NCI-H128 (cell line): ENCODE measurements at regions not wholly inside any gene's neighbourhood (a gene's known extent, or its start where the extent isn't known, plus 50 kb on each side); places are given as distances from the start of the nearest gene placed in this dataset.

Experiments used
- DNase-seq: peaks from one replicate; lab custom pipeline; 2025; ENCODE audit not compliant: unreplicated experiment; lab: John Stamatoyannopoulos, UW

DNA sequence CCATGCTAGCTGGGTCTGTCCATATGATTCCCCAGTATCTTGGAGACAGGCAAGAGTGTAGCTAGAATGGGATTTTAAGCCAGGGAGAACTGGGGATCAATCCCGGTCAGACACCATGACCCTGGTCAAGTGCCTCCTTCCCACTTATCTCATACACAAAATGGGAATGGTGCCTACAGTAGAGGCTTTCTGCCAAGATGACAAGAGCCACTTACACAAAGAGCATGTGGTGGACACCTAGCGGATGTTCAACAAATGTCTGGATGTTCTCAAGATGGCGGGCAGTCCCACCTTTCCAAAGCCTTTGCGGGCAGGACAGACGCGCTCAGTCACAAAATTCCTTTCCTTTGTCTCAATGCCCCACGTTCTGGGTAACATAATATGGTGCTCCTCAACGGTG is 57.3 kb downstream of the MAF start:
- no peak for DNase-seq

DNA sequence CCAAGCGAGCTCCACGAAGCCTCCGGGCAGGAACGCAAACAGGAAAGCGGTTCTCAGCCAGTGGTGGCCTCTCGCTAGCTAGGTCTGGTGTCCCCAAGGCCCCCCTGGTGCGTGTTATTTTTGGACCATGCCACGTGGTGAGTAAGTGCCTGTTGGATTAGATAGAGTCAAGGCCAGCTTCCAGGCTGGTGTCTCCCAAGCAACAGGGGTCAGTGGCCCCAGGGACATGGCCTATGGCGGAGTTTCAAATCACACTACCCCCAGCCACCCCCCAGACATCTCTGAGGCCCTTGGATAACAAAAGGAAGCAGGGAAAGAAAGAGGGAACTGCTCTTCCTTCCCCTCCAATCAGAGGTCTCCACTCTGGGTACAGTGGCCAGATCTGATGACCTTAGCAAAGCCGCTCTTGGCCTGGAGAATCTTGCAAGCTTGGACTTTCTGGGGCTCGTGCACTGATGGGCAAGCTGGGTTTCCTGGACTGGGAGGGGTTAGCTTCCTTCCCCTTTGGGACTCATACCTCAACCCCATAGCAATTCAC is 58.2 kb downstream of the MAF start:
- no peak for DNase-seq

DNA sequence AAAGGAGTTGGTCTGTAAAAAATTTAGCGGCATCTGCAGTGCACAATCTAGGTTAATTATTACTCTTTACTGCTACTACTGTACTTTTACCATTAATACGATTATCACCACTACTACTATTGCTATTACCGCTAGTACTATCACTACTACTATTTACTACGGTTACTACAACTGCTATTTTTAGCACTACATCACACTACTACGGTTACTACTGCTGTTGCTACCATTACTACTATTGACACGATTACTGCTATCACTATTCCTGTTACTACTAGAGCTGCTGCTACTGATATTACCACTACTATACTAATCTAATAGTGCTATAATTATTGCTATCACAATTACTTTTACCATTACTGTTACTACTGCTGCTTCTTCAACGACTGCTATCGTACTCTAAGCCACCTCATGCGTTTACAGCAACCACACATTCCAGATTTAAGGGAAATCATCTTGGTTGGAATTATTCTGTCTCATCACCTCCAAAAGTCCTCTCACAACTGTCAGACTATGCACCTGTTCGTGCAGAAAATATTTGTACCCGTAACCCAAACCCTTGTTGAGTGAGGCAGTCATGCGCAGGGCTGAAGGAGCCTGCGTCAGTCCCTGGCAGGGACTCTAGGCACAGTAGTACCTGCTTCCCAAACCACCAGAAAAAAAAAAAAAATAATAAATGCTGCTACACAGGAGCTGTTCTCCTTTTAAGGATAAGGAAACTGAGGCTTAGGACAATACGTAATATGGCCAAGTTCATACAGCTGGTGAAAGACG is 59.5 kb downstream of the MAF start:
- DNase-seq: no peak

DNA sequence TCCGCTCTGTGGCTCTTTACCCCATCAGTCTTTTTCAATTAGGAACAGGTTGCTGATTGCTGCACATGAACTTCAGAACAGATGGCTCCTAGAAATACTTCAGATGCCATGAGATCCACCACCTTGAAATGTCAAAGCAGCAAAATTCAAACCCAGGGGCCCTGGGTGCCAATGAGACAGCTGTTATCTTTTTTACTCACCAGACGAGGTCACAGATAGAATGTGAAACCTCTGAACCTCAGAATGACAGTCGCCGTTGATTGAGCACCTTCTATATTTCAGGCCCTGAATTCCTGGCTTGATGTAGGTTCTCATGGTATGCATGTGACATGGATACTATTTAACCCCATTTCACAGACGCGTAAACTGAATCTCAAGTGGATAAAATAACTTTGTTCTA is 63.0 kb downstream of the MAF start:
- DNase-seq: no peak

DNA sequence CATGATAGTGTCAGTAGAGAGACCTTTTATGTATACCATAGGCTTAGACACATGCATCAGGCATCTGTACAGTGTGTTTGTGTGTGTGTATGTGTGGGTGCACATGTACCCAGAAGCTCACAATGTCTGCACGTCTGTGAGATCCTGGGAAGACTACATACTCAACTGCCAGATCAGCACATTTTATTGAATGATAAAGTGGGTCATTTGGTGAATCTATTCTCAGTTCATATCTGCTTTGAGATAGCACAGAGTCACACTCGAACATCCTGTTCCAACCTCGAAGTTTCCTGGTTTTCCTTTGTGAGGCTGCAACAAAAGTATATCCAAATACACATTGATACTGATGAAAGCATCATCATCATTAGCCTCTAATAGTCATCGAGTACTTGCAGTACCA is 63.6 kb downstream of the MAF start:
- no peak for DNase-seq

DNA sequence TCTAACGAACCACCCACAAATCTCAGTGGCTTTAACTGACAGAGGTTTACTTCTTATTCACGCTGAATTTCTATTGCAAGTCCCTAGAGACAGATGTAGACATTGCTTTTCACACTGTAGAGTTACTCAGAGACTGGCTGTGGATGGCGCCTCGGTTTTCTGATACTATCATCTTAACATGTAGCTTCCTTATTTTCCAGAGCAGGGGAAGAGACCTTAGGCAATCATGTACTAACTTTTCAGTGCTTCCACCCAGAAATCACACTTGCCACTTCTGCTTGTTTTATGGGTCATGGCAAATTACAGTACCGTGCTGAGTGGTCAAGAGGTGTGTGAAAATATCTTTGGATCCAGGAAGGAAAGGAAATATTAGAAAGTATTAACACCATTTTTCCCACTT is 65.4 kb downstream of the MAF start:
- DNase-seq: no peak

DNA sequence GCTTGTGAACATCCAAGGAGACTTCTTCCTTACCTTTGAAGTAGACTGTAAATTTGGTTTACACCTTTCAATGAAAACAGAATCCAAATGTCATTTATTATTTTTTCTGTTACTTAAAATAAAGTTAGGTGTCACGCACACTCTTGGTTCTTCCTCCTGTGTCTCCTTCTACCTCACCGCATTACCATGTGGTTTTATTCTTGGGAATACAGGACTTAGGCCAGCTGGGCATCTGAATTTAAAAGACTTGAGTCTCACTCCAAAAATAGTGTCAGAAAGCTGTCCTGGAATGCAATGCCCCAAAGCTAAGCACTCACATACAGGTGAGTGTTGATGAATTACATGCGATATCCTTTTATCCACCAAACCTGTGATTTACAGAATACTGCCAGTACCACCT is 66.4 kb downstream of the MAF start:
- no peak for DNase-seq

DNA sequence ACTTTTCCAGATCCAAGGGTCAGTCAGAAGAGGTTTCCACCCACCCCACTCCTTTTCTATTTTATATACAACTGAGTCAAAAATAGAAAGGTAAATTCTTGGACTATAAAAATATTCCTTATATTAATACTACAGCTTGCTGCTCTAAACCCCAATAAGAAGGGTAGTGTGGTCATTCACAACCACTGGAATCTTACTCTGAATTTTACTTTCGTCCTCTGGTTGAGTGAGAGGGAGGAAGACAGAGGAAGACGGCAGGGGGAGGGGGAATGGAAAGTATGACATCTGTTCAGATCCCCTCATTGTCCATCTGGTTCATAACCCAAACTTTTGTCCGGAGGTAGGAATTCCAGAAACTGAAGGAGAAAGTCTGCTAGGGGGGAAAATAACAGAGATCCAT is 67.2 kb downstream of the MAF start:
- DNase-seq: no peak

DNA sequence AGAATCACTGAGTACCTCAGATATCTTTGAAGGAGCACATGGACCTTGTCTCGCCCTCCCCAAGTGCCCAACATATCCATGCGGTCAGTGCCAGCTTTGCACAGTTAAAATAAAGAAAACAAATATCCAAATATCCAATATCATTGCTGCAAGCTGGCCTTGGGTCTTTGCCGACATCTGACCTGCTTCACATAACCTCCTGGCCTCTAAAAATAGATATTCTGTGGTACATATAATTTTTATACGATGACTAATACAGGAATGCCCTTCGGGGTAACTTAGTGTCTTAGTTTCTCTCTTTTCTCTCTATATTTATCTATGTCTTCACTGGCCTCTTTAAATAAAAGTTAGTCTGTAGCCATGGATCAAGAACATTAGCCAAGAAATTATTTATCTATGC is 67.8 kb downstream of the MAF start:
- no peak for DNase-seq

DNA sequence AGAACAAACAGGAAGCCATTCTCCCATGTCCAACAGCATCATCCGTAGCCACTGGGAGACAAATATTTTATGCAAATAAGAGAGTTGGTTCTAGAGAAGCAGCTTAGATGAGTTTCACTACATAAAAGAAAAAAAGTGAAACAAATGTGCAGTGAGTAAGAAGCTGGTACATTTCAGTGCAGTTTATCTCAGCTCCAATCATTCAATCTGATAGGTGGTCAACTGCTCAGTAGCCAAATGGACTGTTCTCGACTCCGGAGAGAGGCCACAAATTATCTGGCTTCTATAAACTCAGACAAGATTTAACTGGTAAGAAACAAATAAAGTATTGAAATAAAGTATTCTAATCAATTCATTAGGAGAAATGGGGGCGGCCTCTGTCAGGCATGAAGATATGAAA is 68.3 kb downstream of the MAF start:
- no peak for DNase-seq

DNA sequence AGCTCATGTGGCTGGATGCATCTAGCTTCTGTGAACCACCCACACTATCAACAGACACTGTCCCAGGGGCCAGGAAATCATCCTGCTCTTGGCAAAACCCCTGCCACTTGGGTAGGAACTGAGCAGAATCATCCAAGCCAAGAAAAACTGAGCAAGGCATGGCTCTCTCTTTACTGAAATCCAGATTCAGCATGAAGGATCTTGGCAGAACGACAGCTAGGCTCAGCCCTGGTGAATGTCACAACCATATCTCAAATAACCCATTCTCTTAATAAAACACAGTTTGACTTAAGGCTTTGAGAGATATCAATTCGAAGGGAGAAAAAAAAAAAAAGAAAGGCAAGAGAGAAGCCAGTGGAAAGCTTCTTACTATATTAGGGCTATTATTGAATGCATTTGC is 72.2 kb downstream of the MAF start:
- DNase-seq: no peak

DNA sequence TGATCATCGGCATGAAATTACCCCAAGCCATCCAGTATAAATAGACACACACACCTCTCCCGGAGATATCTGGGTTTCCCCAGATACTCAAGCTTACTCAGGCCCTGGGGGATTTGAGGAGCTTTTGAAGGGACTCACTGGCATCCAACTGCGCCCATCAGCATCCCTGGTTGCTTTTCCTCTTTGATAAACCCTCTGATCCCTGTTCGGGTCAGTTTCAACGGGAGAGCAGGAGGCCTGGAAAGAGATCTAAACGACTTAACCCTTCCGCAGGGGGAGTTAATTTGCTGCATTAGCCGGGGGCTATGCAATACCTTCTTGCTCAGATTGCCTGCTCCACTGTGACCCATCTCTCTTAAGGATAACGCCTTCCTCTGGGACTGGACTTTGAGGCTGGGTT is 76.6 kb downstream of the MAF start:
- DNase-seq: no peak

DNA sequence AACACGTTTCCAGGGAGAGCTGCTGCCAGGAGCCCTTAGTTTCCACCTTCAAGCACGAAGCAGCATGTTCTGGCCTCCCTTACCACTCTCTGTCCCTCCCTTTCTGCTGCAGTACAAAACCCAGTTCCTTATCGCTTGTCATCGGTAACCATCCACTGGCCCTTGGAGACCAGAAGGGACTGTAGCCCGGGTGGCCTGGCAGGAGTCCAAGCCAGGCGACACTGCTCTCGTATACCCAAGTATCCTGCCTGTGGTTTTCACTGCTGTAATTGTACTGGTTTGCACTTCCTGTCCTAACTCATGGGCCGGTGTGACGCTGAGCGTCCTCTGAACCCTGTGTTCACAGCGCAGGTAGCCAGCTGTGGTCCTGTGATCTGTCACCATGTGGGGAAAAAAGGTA is 81.1 kb downstream of the MAF start:
- DNase-seq: no peak

DNA sequence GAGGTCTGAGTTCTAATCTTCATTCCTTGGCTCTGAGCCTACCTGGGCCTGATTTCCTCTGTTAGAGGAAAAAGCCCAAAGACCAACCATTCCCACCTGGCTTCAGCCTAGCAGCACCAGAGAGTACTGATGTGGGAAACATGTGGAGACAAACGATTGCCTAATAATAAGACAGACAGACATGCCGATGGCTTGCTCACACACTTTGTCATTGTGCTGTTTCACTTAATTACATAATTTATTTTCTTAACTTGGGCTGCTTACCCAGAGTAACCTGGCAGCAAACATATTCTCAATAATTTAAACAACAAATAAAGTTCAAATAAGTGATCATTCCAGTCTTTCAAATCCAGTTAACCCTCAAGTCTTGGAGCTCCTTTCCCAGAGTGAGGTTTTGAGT is 83.4 kb downstream of the MAF start:
- no peak for DNase-seq

DNA sequence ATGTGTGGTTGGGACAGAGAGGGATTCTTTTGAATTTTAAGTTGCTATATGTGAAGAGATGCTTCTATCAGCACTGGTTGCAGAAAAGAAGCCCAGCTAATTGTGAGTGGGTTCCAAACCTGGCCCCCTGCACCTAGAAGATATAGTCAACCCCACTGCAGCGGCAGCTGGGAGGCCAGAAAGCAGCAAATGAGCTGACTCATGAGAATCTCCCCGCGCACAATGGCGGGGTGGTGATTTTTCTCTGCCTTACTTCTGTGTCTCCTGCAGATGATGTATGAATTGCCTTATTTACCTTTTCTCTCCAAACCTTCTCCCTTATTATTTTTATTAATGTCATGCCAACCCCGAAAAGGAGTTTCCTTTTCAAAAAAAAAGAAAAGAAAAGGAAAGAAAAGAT is 89.7 kb downstream of the MAF start:
- no peak for DNase-seq

DNA sequence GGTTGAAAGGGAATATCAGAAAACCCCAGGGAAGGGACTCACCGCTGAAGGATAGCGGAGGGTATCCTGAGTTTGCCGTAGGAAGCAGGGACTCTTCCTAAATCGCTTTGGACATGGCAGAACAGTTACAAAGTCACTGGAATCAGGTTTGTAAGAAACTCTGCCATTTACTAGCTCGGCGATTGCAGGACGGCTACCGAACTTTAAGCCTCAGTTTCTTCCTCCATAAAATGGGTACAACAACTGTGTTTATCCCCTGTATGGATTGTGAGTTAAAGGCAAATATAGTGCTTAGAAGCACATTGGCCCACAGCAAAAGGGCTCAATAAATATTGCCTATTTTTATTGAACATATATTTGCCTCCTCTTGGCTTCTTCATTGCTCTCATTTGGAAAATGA is 90.6 kb downstream of the MAF start:
- no peak for DNase-seq

DNA sequence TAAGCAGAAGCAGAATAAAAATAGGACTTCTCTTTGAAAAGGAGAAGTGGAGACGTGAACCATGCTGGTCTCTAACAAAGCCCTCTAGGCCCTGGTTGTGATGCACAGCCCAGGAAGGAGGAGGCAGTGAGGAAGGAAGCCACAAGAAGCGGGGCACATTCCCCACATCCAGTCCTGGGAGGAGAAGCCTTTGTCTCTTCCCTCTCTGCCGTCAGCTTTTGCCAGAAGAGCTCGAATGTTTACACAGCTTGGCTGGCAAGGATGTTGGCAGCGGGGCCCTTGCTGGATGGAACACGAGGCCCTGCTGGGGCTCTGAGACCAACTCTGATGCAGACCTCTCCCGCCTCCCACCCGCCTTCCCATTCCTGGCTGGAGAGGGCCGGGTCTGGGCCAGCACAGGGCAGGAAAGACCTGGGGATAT is 91.3 kb downstream of the MAF start:
- DNase-seq: no peak

DNA sequence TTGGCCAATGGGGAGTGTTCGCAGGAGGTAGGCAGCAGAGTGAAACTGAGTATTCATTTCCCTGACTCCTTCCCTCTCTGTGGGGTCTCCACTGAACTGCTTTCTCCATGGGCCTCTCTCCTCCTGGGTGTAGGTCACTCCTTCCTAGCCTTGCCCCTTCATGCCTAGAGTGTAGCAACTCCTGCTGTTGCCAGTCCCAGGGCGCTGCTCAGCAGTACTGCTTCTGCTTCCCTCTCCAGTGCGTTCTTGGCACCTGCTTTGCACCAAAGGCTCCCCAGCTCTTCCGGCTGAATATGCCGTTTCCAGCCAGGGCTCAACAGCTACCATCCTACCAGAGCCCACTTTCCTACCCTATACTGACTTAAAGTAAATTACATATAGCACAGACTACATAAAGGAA is 92.2 kb downstream of the MAF start:
- no peak for DNase-seq

DNA sequence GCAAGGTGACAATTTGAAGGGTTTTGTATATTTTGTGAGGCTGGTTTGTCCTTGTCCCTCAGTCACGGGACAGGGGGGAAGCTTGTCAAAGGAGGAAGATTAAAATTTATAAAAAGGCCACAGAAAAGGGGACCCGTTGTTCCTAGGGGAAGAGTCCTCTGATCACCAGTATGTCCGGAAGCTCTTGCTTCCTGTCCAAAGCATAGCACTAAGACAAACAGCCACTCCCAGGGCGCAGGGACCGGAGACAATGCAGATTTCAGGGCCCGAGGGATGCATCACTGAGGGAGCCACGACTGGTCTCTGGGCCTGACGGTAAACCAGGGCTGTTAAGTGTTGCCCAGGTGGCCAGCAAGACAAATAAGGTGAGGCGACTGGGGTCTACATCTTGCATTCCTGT is 95.2 kb downstream of the MAF start:
- DNase-seq: no peak

DNA sequence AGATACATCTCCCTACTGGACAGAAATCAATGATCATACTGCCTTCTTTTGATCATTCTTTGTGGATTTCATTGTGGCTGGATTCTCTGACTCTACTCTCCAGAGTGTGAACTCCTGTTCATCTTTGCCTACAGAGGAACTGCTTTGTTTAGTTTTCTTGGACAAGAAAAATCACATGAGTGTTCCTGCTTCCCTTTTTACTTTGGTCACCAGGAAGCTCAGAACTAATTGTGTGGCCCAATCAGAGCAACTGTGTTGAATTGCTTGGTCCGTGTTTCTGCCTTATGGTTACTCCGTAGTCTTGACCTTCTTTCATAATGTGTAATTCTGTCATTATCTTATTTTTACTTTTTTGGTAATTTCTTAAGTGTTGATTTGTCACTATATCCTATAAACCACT is 97.0 kb downstream of the MAF start:
- DNase-seq: no peak

DNA sequence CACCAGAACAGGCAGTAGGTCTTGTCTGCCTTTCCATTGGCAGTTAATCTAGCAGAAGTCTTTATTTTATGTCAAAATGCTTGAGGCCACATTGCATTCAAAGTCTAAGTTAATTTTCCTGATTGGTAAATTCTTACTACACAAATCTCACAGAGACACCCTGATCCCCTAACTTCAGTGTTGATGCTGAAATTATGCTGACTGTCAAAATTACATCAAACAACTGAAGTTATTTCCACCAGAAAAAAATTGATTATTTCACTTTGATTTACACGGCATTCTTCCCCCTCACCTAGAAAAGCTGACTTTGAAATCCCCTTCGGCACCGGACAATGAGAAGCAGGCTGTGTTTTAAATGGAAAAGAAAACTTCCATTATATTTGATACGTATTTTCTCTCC is 99.1 kb downstream of the MAF start:
- DNase-seq: no peak

DNA sequence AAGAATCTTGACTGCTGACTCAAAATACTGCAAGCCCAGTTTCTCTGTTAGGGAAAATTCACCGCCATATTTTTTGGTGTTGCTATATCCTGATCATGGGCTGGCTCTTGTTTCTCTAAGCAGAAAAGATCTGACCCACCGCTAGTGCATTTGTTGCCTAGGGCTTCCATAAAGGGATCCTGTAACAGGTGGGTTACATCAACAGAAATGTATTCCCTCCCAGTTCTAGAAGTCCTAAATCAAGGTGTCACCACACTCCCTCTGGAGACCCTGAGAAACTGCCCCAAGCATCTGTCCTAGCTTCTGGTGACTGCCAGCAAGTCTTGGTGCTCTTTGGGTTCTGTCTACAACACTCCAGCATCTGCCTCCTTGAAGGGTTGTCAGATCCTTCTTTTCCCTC is 99.7 kb downstream of the MAF start:
- no peak for DNase-seq

DNA sequence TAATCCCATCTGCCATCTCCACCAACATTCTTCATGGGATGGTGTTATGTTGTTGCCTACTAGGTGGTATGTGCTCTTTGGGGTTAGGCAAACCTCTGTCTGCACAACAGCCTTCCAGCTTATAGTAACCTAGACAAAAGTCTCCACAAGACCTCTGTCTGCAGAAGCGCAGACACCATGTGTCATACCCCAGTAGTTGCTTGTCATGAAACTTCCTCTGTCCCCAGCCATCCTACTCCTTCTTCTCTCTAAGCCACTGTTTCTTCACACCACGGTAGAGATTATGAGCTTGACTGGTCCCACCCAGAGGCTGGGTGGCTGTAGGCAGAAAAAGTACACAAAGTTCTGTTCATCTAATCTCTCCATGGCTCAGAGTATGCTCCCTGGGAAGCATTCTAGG is 100.3 kb downstream of the MAF start:
- no peak for DNase-seq
